ENCODE measurements at regions not wholly inside any gene's neighbourhood (a gene's known extent, or its start where the extent isn't known, plus 50 kb on each side); places are given as distances from the start of the nearest gene placed in this dataset.

- no peaks in the 10 kb centered on the region for H3K9me3 ChIP-seq (ENCODE audit: low read depth)
- H2AFZ ChIP-seq (replicated peaks): peak overlapping the region; percentile 87
- H3K79me2 ChIP-seq (ENCODE audit: low read depth): no peaks in the 10 kb centered on the region
- no peaks in the 10 kb centered on the region for H4K20me1 ChIP-seq (ENCODE audit: low read depth)
- H3K9me3 Mint-ChIP-seq: no peaks in the 10 kb centered on the region
- H3K4me2 ChIP-seq: peak overlapping the region; percentile 99
- H3K27ac Mint-ChIP-seq: peak overlapping the region; percentile 51
- no peak overlapping the region for H3K9ac ChIP-seq
- peaks cover 46% of the 10 kb centered on the region for H3K4me1 Mint-ChIP-seq
- H3K27me3 Mint-ChIP-seq (ENCODE audit: insufficient read depth, low read depth): peaks cover 10% of the 10 kb centered on the region
- peaks cover 8% of the 10 kb centered on the region for H3F3A ChIP-seq (ENCODE audit: low read depth)
- no peaks in the 10 kb centered on the region for H3K36me3 Mint-ChIP-seq
- H3K27ac ChIP-seq: no peak overlapping the region
- H3K27me3 ChIP-seq: peaks cover 30% of the 10 kb centered on the region
- H3K4me3 Mint-ChIP-seq: peak overlapping the region; percentile 87
- H3K4me3 ChIP-seq: peak overlapping the region; percentile 91
- no peaks in the 10 kb centered on the region for H3K36me3 ChIP-seq
- peak; percentile 33 for TF ChIP-seq CTCF (IDR thresholded peaks at IDR 0.05)
- no peak for TF ChIP-seq EZH2 (IDR thresholded peaks at IDR 0.05)
- peak; percentile 11 for TF ChIP-seq EZH2phosphoT487 (IDR thresholded peaks at IDR 0.05)
- DNase-seq (ENCODE audit: low spot score): peak; percentile 59
- H3K4me1 ChIP-seq: no peaks in the 10 kb centered on the region
These were observed 219.3 kb upstream of the PRICKLE2 start for GRCh38 chr3:64444490-64445108.

- Histone ChIP-seq H3F3A (ENCODE audit: low read depth) (peaks cover 13% of the 10 kb centered on the region), H3K79me2 (ENCODE audit: low read depth) (no peaks in the 10 kb centered on the region), H2AFZ (replicated peaks) (no peak overlapping the region), H3K4me3 (no peak overlapping the region), H3K27me3 (peaks cover 30% of the 10 kb centered on the region), H3K9me3 (ENCODE audit: low read depth) (no peaks in the 10 kb centered on the region), H3K36me3 (no peaks in the 10 kb centered on the region), H3K4me2 (no peak overlapping the region), H3K4me1 (peaks cover 8% of the 10 kb centered on the region), H4K20me1 (ENCODE audit: low read depth) (no peaks in the 10 kb centered on the region), H3K9ac (no peak overlapping the region), H3K27ac (no peak overlapping the region)
- no peaks in the 10 kb centered on the region for H3K36me3 Mint-ChIP-seq
- peak overlapping the region; percentile 87 for H3K4me3 Mint-ChIP-seq
- H3K4me1 Mint-ChIP-seq: peaks cover 55% of the 10 kb centered on the region
- no peak overlapping the region for H3K27ac Mint-ChIP-seq
- DNase-seq (ENCODE audit: low spot score): no peak
- TF ChIP-seq CTCF (IDR thresholded peaks at IDR 0.05) (no peak), EZH2phosphoT487 (IDR thresholded peaks at IDR 0.05) (no peak), EZH2 (IDR thresholded peaks at IDR 0.05) (no peak)
- H3K9me3 Mint-ChIP-seq: no peaks in the 10 kb centered on the region
- peaks cover 10% of the 10 kb centered on the region for H3K27me3 Mint-ChIP-seq (ENCODE audit: insufficient read depth, low read depth)
These were observed 218.5 kb upstream of the PRICKLE2 start for GRCh38 chr3:64443546-64444381.

- Histone ChIP-seq H3K9me3 (ENCODE audit: low read depth) (no peaks in the 10 kb centered on the region), H3K9ac (no peak overlapping the region), H4K20me1 (ENCODE audit: low read depth) (no peaks in the 10 kb centered on the region), H3K4me2 (no peak overlapping the region), H2AFZ (replicated peaks) (no peak overlapping the region), H3K27ac (no peak overlapping the region), H3K27me3 (peaks cover 25% of the 10 kb centered on the region), H3K4me3 (no peak overlapping the region), H3K79me2 (ENCODE audit: low read depth) (no peaks in the 10 kb centered on the region), H3K36me3 (no peaks in the 10 kb centered on the region), H3K4me1 (peaks cover 9% of the 10 kb centered on the region), H3F3A (ENCODE audit: low read depth) (peaks cover 18% of the 10 kb centered on the region)
- DNase-seq (ENCODE audit: low spot score): no peak
- no peak overlapping the region for H3K27ac Mint-ChIP-seq
- no peaks in the 10 kb centered on the region for H3K36me3 Mint-ChIP-seq
- peaks cover 57% of the 10 kb centered on the region for H3K4me1 Mint-ChIP-seq
- H3K27me3 Mint-ChIP-seq (ENCODE audit: insufficient read depth, low read depth): peaks cover 10% of the 10 kb centered on the region
- no peaks in the 10 kb centered on the region for H3K9me3 Mint-ChIP-seq
- TF ChIP-seq CTCF (IDR thresholded peaks at IDR 0.05) (no peak), EZH2 (IDR thresholded peaks at IDR 0.05) (no peak), EZH2phosphoT487 (IDR thresholded peaks at IDR 0.05) (no peak)
- H3K4me3 Mint-ChIP-seq: no peak overlapping the region
These were observed 216.6 kb upstream of the PRICKLE2 start for GRCh38 chr3:64441861-64442260.
